DND-41 (cell line): ENCODE measurements at regions not wholly inside any gene's neighbourhood (a gene's known extent, or its start where the extent isn't known, plus 50 kb on each side); places are given as distances from the start of the nearest gene placed in this dataset.

Experiments used
- ATAC-seq: fragments of 200-7000 bp; cut with Tn5 transposase; 3 replicates; pipeline ENCODE4 v1.9.1; 2021; ENCODE audit warnings: low read depth; ENCODE audit not compliant: insufficient read depth
- DNase-seq: peaks from one replicate; pipeline ENCODE4 v3.0.0-alpha.2; 2020
- H2AFZ ChIP-seq: 2 replicates; pipeline ENCODE4 v1.6.0; 2012; ENCODE audit warnings: low read depth, low read length
- H3K27ac ChIP-seq: 2 replicates; pipeline ENCODE4 v1.5.1; 2012; ENCODE audit warnings: low read length, inconsistent platforms
- H3K27me3 ChIP-seq: fragments of 200-600 bp; sonication (generic); 2 replicates; pipeline ENCODE4 v1.6.0; 2012; ENCODE audit warnings: low read length, mild to moderate bottlenecking, inconsistent platforms; ENCODE audit not compliant: insufficient read depth, poor library complexity
- H3K36me3 ChIP-seq: 2 replicates; pipeline ENCODE4 v1.5.1; 2012; ENCODE audit warnings: low read length, inconsistent platforms; ENCODE audit not compliant: insufficient read depth
- H3K4me1 ChIP-seq: 2 replicates; pipeline ENCODE4 v1.5.1; 2012; ENCODE audit warnings: mild to moderate bottlenecking, low read length; ENCODE audit not compliant: insufficient read depth
- H3K4me2 ChIP-seq: 2 replicates; pipeline ENCODE4 v1.6.0; 2012; ENCODE audit warnings: mild to moderate bottlenecking, moderate library complexity, low read length, inconsistent platforms; ENCODE audit not compliant: insufficient read depth
- H3K4me3 ChIP-seq, 2 experiments: fragments of 200-600 bp in 1 of 2; shearing (Covaris generic) in 1 of 2; 2 replicates each; pipeline ENCODE4 v1.5.1; 2012 to 2016; ENCODE audit warnings: inconsistent platforms in 2 of 2, low read length in 2 of 2, mild to moderate bottlenecking in 2 of 2, low read depth in 1 of 2, moderate library complexity in 1 of 2
- H3K79me2 ChIP-seq: 2 replicates; pipeline ENCODE4 v1.6.0; 2012; ENCODE audit warnings: low read length, inconsistent platforms; ENCODE audit not compliant: insufficient read depth
- H3K9ac ChIP-seq: 2 replicates; pipeline ENCODE4 v1.6.0; 2012; ENCODE audit warnings: low read depth, mild to moderate bottlenecking, inconsistent platforms, low read length, moderate library complexity
- H3K9me3 ChIP-seq: 2 replicates; pipeline ENCODE4 v1.5.1; 2012; ENCODE audit warnings: low read length, moderate library complexity, mild to moderate bottlenecking, inconsistent platforms; ENCODE audit not compliant: insufficient read depth, severe bottlenecking
- H4K20me1 ChIP-seq: 2 replicates; pipeline ENCODE4 v1.6.0; 2012; ENCODE audit warnings: low read length; ENCODE audit not compliant: insufficient read depth
- CTCF ChIP-seq: IDR thresholded peaks from 2 replicates; pipeline ENCODE4 v1.5.1; 2012; ENCODE audit warnings: borderline replicate concordance, low read length, moderate library complexity, mild to moderate bottlenecking; ENCODE audit not compliant: poor library complexity, severe bottlenecking; ENCODE audit errors: extremely low read depth
- EZH2 ChIP-seq: IDR thresholded peaks from 3 replicates; pipeline ENCODE4 v1.6.1; 2012; ENCODE audit warnings: borderline replicate concordance, low read depth, mild to moderate bottlenecking, moderate library complexity, low read length, inconsistent platforms; ENCODE audit not compliant: severe bottlenecking

GRCh38 chrX:5233830-5234229 is 994.8 kb downstream of the NLGN4X start:
- Histone ChIP-seq H3K4me3 (no peak overlapping the region), H3K79me2 (no peaks in the 10 kb centered on the region), H3K36me3 (no peaks in the 10 kb centered on the region), H4K20me1 (no peaks in the 10 kb centered on the region), H3K27me3 (no peaks in the 10 kb centered on the region), H3K9me3 (no peaks in the 10 kb centered on the region), H3K4me2 (no peak overlapping the region), H3K9ac (no peak overlapping the region), H3K4me1 (no peaks in the 10 kb centered on the region), H2AFZ (no peak overlapping the region), H3K27ac (no peak overlapping the region)
- TF ChIP-seq EZH2 (no peak), CTCF (no peak)
- no peak for DNase-seq
- no peak for ATAC-seq

- H3K27ac ChIP-seq, result no peak overlapping the region
- no peaks in the 10 kb centered on the region for H4K20me1 ChIP-seq
- no peak overlapping the region for H3K4me2 ChIP-seq
- no peaks in the 10 kb centered on the region for H3K36me3 ChIP-seq
- H3K4me1 ChIP-seq, result no peaks in the 10 kb centered on the region
- H3K4me3 ChIP-seq, result no peak overlapping the region
- no peak overlapping the region for H3K9ac ChIP-seq
- DNase-seq (no peak), ATAC-seq (no peak)
- no peaks in the 10 kb centered on the region for H3K79me2 ChIP-seq
- H3K27me3 ChIP-seq, result no peaks in the 10 kb centered on the region
- no peak for TF ChIP-seq CTCF
- no peak for TF ChIP-seq EZH2
- H2AFZ ChIP-seq, result no peak overlapping the region
- H3K9me3 ChIP-seq, result no peaks in the 10 kb centered on the region
Observed at GRCh38 chrX:5220421-5220820, 1008.2 kb downstream of the NLGN4X start.

GRCh38 chrX:5194806-5195205 is 1033.9 kb downstream of the NLGN4X start:
- no peak overlapping the region for H3K9ac ChIP-seq
- ATAC-seq (no peak), DNase-seq (no peak)
- no peaks in the 10 kb centered on the region for H3K27me3 ChIP-seq
- no peaks in the 10 kb centered on the region for H3K9me3 ChIP-seq
- H3K4me3 ChIP-seq, result no peak overlapping the region
- no peaks in the 10 kb centered on the region for H3K4me1 ChIP-seq
- no peaks in the 10 kb centered on the region for H4K20me1 ChIP-seq
- no peak overlapping the region for H3K4me2 ChIP-seq
- no peaks in the 10 kb centered on the region for H3K36me3 ChIP-seq
- TF ChIP-seq EZH2 (no peak), CTCF (no peak)
- H3K79me2 ChIP-seq, result no peaks in the 10 kb centered on the region
- no peak overlapping the region for H3K27ac ChIP-seq
- no peak overlapping the region for H2AFZ ChIP-seq
